PC-9 (cell line): ENCODE measurements at regions not wholly inside any gene's neighbourhood (a gene's known extent, or its start where the extent isn't known, plus 50 kb on each side); places are given as distances from the start of the nearest gene placed in this dataset.

Source experiments
- CTCF ChIP-seq: fragments of 200-600 bp; sonication (generic); conservative IDR thresholded peaks from 2 replicates; pipeline ENCODE4 v1.6.1; 2017; ENCODE audit warnings: mixed run types, antibody characterized with exemption, mild to moderate bottlenecking, moderate library complexity
- EZH2 ChIP-seq: fragments of 200-600 bp; sonication (generic); IDR thresholded peaks from 2 replicates; pipeline ENCODE4 v1.8.0; 2017; ENCODE audit warnings: antibody characterized with exemption, low read depth

GRCh38 chr21:25396135-25396711 is 211.1 kb downstream of the MRPL39 start:
- no peak for TF ChIP-seq CTCF
- no peak for TF ChIP-seq EZH2
